ENCODE measurements at regions not wholly inside any gene's neighbourhood (a gene's known extent, or its start where the extent isn't known, plus 50 kb on each side); places are given as distances from the start of the nearest gene placed in this dataset.

DNA sequence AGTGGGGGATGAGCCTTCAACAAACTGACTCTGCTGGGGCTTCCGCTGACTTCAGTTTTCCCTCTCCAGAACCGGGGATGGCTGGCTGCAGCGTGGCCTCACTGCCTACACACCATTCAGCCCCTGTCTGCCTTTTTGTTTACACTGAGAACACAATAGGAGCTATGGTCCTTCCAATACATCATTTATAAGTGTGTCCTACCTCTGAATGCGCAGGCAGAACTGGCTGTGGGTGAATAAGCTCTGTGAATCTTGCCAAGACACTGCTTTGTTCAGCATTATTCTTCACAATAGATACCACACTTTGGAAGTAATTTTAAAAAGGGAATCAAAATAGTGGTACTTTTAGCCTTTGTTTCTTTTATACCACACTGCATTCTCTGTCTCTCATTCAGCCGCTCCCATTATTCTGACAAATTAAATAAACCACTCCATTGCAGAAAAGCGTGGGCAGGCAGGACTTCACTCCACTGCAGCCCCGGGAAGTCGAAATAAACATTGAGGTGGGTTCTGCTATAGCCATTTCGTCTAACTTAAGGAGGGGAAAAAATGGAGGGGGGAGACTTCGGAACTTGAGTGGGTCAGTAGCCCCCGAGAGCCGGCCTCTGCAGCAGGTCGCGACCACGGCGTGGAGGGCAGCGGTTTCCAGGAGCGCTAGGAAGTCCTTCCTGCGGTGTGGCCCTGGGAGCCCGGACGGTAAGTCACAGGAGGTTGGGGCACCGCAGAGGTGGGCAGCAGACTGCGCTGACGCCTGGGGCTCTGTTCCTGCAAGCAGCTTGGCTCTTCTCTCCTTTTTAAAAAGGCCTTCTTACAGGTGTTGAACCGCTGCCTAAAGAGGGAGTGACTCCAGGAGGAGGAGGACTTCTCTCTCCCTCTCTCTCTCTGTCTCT is 94.8 kb upstream of the SOX1 start:
- DNase-seq = no peak

DNA sequence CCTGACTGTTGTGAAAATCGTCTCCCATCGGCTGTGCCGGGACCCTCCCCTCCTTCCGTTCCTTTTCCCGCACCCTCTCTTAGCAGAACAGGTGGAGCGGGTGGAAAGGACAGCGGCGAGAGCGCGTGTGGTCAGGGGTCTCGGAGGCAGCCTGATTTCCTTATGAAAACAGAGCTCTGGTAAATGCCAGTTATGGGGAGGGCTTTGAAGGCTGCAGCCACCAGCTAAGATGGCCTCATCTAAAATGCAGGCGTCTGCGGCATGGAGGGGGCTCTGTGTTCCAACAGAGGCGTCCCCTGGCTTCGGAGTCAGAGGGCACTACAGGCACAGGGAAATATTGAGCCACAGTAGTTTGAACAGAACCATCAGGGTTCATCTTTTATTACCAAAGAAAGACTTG is 93.8 kb upstream of the SOX1 start:
- no peak for DNase-seq

DNA sequence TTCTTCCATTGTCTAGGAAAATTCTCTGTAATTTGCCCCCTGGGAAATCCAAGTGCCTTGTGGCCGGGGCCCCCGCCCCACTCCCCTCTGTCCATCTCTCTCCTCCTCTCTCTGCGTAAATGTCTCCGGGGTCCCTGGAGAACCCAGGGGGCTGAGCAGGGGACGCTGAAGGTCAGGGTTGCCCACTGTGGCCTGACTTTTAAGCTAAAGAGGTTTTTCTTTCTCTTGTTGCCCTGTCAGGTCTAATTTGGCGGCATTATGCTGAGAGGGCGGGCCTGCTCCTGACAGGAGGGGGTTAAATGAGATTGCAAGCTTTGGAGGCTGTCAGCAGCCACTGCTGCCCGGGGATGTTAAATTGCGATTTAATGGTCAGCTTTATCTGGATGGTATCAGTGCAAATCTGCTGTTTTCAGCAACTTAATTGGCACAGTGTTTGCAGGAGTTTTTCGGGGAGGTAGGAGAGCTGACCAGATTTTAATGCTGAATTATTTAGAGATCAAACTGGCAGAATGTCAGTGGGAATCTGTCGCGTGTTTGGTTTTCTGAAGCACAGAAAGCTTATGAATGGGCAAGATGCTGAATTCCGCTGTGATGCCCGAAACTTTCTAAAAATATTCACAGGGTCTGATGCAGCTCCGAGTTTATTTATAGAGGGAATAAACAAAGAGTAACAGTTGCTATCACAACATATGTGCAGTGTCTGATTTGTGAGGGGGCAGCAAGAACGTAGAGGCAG is 93.2 kb upstream of the SOX1 start:
- DNase-seq = no peak

DNA sequence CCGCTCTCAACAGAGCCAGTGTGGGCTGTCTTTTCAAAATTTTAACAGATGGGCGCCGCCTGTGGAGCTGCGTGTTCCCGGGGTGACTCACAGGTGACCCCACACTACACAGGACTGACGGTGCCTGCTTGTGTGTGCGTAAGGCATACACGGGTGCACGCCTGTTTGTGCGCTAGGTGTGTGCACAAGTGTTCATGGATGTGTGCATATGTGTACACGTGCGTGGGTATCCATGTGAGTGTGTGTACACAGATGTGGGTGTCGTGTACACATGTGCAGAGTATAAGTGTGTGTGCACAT is 92.7 kb upstream of the SOX1 start:
- DNase-seq = no peak

DNA sequence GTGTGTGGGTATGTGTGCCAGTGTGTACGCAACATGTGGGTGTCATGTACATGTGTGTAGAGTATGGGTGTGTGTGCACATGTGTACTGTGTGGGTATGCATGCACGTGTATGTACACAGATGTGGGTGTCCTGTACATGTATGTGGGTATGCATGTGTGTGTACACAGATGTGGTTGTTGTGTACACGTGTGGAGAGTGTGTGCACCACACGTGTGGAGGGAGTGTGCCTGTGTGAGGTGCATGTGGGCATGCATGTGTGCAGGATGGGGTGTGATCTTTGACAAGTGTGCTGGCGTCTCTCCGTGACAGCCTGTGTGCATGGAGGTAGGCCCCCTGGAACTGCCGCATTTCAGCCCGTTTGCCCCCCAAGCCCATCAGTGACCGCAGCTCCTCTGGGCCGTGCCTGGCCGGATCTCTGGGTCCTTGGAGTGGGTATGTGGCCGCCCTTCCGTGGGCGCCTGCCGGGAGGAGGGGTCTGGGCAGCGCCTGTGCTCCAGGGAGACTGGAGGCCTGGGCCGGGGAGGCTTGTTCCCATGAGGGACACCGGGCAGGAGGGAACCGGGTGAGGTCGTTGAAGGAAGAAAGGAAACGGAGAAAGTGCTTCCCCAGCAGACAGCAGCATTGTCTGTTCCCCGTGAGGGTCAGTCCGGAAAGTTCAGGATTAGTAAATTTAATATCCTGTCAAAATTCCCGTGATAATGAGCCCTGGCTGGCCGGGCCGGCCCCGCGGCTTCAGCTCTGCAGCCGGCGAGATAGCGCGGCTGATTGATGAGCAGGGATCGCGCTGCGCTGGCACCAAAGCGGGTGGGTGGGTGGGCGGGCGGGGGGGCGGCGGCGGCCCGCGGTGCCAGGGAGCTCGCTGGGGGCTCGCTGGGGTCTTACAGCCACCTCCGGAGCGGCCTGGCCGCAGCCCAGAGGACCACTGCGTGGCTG is 91.1 kb upstream of the SOX1 start:
- no peak for DNase-seq

- DNase-seq = no peak
These were observed 90.3 kb upstream of the SOX1 start for GRCh38 chr13:111976474-111977178.

DNA sequence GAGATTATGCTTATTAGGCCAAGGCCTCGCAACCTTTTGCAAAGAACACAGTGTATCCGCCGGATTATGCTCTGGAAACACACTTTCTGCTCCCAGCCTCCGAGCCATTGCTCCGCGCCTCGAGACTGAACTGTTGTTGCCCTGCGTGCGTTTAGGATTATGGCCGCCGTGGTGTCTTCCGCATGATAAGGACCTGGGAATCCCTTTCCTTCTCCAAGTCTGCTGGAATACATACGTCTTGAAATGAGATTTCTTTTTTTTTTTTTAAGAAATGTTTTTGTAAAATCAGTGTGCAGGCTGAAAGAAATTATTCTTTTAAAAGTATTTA is 89.8 kb upstream of the SOX1 start:
- no peak for DNase-seq

DNA sequence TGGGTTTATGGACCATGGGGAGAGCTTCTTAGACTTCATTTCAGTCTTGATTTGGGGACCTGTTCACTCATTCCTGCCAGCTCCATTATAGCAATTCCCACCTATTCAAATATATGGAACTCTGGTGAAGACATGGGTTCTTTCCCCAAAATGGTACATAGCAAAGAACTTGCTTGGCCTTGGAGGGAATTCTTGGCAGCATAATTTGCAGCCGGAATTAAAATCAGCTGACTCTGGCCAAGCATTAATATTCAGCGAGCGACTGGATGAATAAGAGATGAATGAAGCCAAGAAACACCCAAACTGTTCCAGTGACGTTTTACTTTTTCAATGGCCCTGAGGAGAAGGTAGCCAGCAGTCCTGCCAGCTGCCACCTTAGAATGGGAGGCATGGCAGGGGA is 88.4 kb upstream of the SOX1 start:
- DNase-seq = no peak

- DNase-seq = no peak
These were observed 86.6 kb upstream of the SOX1 start for GRCh38 chr13:111980146-111980929.

DNA sequence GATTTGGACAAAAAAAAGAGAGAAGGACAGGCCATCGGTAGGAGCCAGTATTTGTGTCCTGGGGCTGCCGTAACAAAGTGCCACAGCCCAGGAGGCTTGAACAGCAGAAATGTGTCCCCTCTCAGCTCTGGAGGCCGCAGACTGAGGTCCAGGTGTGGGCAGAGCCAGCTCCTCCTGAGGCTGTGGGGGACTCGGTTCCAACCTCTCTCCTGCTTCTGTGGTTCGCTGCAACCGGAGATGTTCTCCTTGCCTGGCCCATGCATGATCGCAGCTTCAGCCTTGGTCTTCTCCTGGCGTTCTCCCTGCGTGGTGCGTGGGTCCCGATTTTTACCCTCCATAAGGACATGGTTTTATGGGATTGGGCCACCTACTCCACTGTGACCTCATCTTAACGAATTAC is 85.9 kb upstream of the SOX1 start:
- no peak for DNase-seq

- DNase-seq = no peak
These were observed 85.3 kb upstream of the SOX1 start for GRCh38 chr13:111981446-111982165.

DNA sequence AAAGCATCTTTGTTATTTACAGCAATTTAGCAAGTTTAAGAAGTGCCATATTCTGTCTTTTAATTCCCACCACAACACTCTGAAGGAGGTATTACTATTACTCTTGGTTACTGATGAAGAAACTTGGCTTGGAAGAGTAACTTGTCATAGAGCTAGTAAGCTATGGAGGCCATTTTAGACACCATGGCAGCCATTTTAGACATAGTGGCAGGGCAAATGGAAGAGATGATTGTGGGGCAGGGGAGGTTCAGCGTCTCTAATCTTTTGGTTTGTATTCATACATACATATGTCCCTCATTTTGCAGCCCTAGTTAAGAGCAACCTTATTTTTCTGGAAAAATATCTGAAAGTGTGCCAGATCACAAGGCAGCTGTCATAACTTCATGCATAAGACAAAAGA is 82.6 kb upstream of the SOX1 start:
- DNase-seq = no peak

DNA sequence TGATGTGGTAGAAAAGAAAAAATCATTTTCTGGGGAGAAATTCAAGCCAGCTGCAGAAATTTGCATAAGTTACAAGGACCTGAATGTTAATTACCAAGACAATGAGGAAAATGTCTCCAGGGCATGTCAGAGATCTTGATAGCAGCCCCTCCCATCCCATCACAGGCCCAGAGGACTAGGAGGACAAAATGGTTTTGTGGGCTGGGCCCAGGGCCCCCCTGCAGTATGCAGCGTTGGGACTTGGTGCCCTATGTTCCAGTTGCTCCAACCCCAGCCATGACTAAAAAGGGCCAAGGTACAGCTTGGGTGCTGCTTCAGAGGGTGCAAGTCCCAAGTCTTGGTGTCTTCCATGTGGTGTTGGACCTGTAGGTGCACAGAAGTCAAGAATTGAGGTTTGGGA is 76.6 kb upstream of the SOX1 start:
- no peak for DNase-seq

- DNase-seq = no peak
These were observed 74.0 kb upstream of the SOX1 start for GRCh38 chr13:111992911-111993310.

DNA sequence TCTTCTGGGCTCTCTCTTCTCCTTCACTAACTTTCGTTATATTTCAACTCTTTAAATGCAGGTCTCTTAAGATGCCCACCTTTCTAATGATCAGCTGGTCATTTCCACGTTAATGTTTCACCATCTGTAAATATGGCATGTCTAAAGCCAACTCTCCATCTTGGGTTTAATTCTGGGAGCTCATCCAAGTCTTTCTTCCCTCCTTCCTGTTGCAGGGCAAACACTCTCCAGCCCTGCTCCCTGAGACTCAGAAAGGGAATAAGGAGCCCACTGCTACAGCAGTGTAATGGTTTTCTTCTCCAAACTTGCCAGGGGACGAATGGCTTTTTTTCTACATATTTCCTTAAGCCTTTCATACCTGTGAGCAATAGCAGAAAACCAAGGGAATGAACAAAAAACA is 73.3 kb upstream of the SOX1 start:
- DNase-seq = no peak

DNA sequence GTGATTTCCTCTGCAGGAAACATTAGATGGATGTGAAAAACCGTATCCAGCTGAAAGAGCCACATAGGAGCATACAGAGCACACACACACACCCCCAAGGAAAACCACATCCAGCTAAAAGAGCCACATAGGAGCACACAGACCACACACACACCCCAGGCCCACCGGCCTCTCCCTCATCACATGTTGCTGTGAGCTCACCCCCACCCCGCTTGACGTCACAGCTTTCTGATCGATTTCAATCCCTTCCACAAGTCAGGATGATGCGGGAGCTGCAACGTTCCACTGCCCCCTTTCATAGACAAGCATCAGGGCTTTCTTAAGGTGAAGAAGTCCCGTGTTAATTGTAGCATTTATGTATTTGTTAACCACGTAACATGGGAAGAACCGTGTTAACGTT is 72.4 kb upstream of the SOX1 start:
- DNase-seq = no peak

GRCh38 chr13:111999352-111999751 is 67.6 kb upstream of the SOX1 start:
- DNase-seq = no peak

- DNase-seq = no peak
These were observed 66.1 kb upstream of the SOX1 start for GRCh38 chr13:112000888-112001287.

GRCh38 chr13:112001571-112001970 is 65.4 kb upstream of the SOX1 start:
- DNase-seq = no peak

DNA sequence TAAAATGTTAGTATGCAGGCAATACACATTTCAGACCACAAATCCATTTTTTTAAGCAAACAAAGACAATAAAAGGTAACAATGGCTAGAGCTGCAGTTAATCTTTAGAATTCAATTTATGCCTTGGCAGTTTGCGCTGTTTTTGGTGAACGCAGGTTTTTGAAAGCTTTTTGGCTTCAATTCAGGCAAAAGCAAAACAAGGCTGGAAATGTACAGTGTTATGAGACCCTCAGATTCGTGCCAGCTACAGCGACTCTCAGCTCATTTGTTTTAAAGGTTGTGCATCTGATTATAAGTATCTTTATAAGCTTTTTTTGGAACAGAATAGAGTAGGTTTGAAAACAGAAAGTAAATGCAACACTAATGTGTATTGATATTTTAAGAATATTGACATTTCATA is 63.6 kb upstream of the SOX1 start:
- DNase-seq = no peak

DNA sequence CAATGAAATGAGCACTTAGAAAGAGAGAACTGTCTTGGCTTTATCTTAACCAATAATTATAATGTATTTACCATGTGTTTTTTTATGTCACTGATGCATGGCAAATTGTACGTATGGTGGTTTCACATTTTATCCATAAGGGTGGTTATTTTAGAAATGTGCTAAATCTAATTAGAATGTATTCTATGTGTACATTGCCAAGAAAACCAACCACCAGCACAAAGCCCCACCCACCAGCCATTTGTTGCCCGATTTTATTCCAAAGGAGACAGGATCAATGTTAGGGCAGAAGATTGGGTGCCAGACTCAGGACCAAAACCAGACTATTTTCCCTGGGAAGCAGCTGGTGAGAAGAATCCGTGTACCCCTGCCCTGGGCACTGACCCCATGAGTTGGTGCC is 63.0 kb upstream of the SOX1 start:
- no peak for DNase-seq

DNA sequence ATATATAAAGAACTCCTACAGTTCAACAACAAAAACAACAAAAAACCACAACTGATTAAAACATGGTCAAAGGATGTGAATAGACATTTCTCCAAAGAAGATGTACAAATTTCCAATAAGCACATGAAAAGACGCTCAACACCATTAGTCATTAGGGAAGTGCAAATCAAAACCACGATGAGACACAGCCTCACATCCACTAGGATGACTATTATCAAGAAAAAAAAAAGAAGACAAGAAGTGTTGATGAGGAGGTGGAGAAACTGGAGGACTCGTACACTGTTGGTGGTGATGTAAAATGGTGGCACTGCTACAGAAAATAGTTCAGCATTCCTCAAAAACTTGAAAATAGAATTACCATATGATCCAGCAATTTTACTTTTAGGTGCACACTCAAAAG is 61.0 kb upstream of the SOX1 start:
- DNase-seq = no peak

All from suppressor macrophage treated with lipopolysaccharide for 1 hour (primary cell).